Neuronal stem cell (in vitro differentiated cells): ENCODE measurements at regions not wholly inside any gene's neighbourhood (a gene's known extent, or its start where the extent isn't known, plus 50 kb on each side); places are given as distances from the start of the nearest gene placed in this dataset.
"Not testable (repeated sequence)": the region's sequence is repeated elsewhere in the genome, so short reads cannot be mapped to it uniquely, and the experiment has no call there.

Source experiments
- DNase-seq: peaks from one replicate; pipeline ENCODE4 v3.0.0-alpha.2; 2013; ENCODE audit warnings: low spot score
- H2AFZ ChIP-seq: one replicate; pipeline ENCODE4 v1.6.1; 2013; ENCODE audit warnings: mild to moderate bottlenecking, low read length, inconsistent platforms
- H2AK5ac ChIP-seq: 2 replicates; pipeline ENCODE4 v1.6.1; 2013; ENCODE audit warnings: low read depth, mild to moderate bottlenecking, inconsistent platforms, low read length, moderate library complexity, mixed read lengths
- H2BK120ac ChIP-seq: 2 replicates; pipeline ENCODE4 v1.6.1; 2013; ENCODE audit warnings: low read depth, mild to moderate bottlenecking, inconsistent platforms, low read length, moderate library complexity, mixed read lengths
- H2BK12ac ChIP-seq: one replicate; pipeline ENCODE4 v1.6.1; 2013; ENCODE audit warnings: low read length, inconsistent platforms
- H2BK15ac ChIP-seq: 2 replicates; pipeline ENCODE4 v1.6.1; 2013; ENCODE audit warnings: mild to moderate bottlenecking, low read length, inconsistent platforms, mixed read lengths
- H2BK5ac ChIP-seq: one replicate; pipeline ENCODE4 v1.6.1; 2013; ENCODE audit warnings: inconsistent platforms, mild to moderate bottlenecking, low read length, moderate library complexity
- H3K14ac ChIP-seq: one replicate; pipeline ENCODE4 v1.6.1; 2013; ENCODE audit warnings: low read length, inconsistent platforms
- H3K18ac ChIP-seq: 2 replicates; pipeline ENCODE4 v1.6.1; 2013; ENCODE audit warnings: low read length, inconsistent platforms
- H3K23ac ChIP-seq: 2 replicates; pipeline ENCODE4 v1.6.1; 2013; ENCODE audit warnings: low read depth, mild to moderate bottlenecking, mixed read lengths, low read length, inconsistent platforms; ENCODE audit not compliant: poor library complexity
- H3K27ac ChIP-seq: replicated peaks from 3 replicates; pipeline ENCODE4 v1.5.1; 2013; ENCODE audit warnings: low read length, inconsistent platforms
- H3K27me3 ChIP-seq, 3 experiments: 2 replicates each; pipeline ENCODE4 v1.6.1; 2013; ENCODE audit warnings: low read length in 3 of 3, mild to moderate bottlenecking in 2 of 3, inconsistent platforms in 1 of 3, low read depth in 1 of 3, mixed read lengths in 1 of 3, moderate library complexity in 1 of 3; ENCODE audit not compliant: control insufficient read depth in 3 of 3, insufficient read depth in 3 of 3
- H3K36me3 ChIP-seq, 2 donors: replicated peaks in 1 of 2; 2 replicates each; pipeline ENCODE4 v1.6.1; 2013; ENCODE audit warnings: low read length in 2 of 2; ENCODE audit not compliant: control insufficient read depth in 2 of 2, insufficient read depth in 2 of 2
- H3K4ac ChIP-seq: 2 replicates; pipeline ENCODE4 v1.6.1; 2013; ENCODE audit warnings: inconsistent platforms, mild to moderate bottlenecking, low read length, moderate library complexity
- H3K4me1 ChIP-seq, 2 donors: 1 replicate in 1 of 2; 2 replicates in 1 of 2; pipeline ENCODE4 v1.6.1; 2013; ENCODE audit warnings: low read length in 2 of 2, low read depth in 1 of 2; ENCODE audit not compliant: control insufficient read depth in 2 of 2, insufficient read depth in 1 of 2
- H3K4me2 ChIP-seq: one replicate; pipeline ENCODE4 v1.6.1; 2013; ENCODE audit warnings: mild to moderate bottlenecking, low read length, inconsistent platforms; ENCODE audit not compliant: insufficient read depth, poor library complexity, severe bottlenecking
- H3K4me3 ChIP-seq, 2 donors: 2 replicates each; pipeline ENCODE4 v1.5.1; 2013; ENCODE audit warnings: low read length in 2 of 2, mild to moderate bottlenecking in 2 of 2, inconsistent platforms in 1 of 2, moderate library complexity in 1 of 2
- H3K79me1 ChIP-seq: one replicate; pipeline ENCODE4 v1.6.1; 2013; ENCODE audit warnings: low read depth, mild to moderate bottlenecking, inconsistent platforms, low read length, moderate library complexity
- H3K9ac ChIP-seq: one replicate; pipeline ENCODE4 v1.6.1; 2013; ENCODE audit warnings: mild to moderate bottlenecking, low read depth, low read length, inconsistent platforms; ENCODE audit not compliant: poor library complexity
- H3K9me3 ChIP-seq, 2 donors: replicated peaks in 1 of 2; 2 replicates each; pipeline versions ENCODE3 to v1.6.1; 2013; ENCODE audit warnings: low read length in 2 of 2, mild to moderate bottlenecking in 2 of 2, inconsistent platforms in 1 of 2, low read depth in 1 of 2, mixed read lengths in 1 of 2, moderate library complexity in 1 of 2; ENCODE audit not compliant: control insufficient read depth in 2 of 2, insufficient read depth in 1 of 2
- H4K8ac ChIP-seq: one replicate; pipeline ENCODE4 v1.6.1; 2013; ENCODE audit warnings: low read depth, mild to moderate bottlenecking, inconsistent platforms, low read length, moderate library complexity
- H4K91ac ChIP-seq: one replicate; pipeline ENCODE4 v1.6.1; 2013; ENCODE audit warnings: low read length, low read depth, mild to moderate bottlenecking, inconsistent platforms; ENCODE audit not compliant: poor library complexity
- WGBS, 2 donors: extraction: QIAGEN DNeasy Blood & Tissue Kit; methylation state at CpG; one replicate each; pipeline ENCODE4 v1.1.7; 2013; ENCODE audit warnings: missing lambda C conversion rate in 2 of 2, mixed read lengths in 1 of 2; ENCODE audit not compliant: insufficient read length in 2 of 2, insufficient replicate concordance in 1 of 2; ENCODE audit errors: extremely low coverage in 2 of 2; 5-methylcytosine and 5-hydroxymethylcytosine counted together

- H3K18ac ChIP-seq, H3K79me1 ChIP-seq, H3K23ac ChIP-seq, H2AFZ ChIP-seq, H3K4me3 ChIP-seq, H3K9ac ChIP-seq, H3K14ac ChIP-seq, H2BK15ac ChIP-seq, H3K9me3 ChIP-seq, H2BK12ac ChIP-seq, H3K4me2 ChIP-seq, DNase-seq, H3K4me1 ChIP-seq, H4K91ac ChIP-seq, H3K4ac ChIP-seq, H2BK120ac ChIP-seq, H2AK5ac ChIP-seq, H2BK5ac ChIP-seq, H3K36me3 ChIP-seq, H4K8ac ChIP-seq, H3K27ac ChIP-seq: not testable (repeated sequence)
- H3K27me3 ChIP-seq: peaks cover 0 to 18% (median 0%) of the 10 kb centered on the region in 3 experiments
- WGBS, 2 donors: no CpG with 5 or more reads among the region's 4 CpGs
Observed at GRCh38 chr5:154640213-154640831, 114.9 kb upstream of the LARP1 start.

- H4K8ac ChIP-seq, H3K4me1 ChIP-seq, H2BK120ac ChIP-seq, DNase-seq, H3K4me3 ChIP-seq, H3K9me3 ChIP-seq, H3K23ac ChIP-seq, H2BK12ac ChIP-seq, H3K14ac ChIP-seq, H4K91ac ChIP-seq, H2BK5ac ChIP-seq, H3K79me1 ChIP-seq, H3K4ac ChIP-seq, H3K27ac ChIP-seq, H2AFZ ChIP-seq, H3K18ac ChIP-seq, H3K36me3 ChIP-seq, H2AK5ac ChIP-seq, H2BK15ac ChIP-seq, H3K4me2 ChIP-seq, H3K9ac ChIP-seq: not testable (repeated sequence)
- peaks cover 0 to 18% (median 0%) of the 10 kb centered on the region in 3 experiments for H3K27me3 ChIP-seq
- no CpG with 5 or more reads among the region's 7 CpGs for WGBS, 2 donors
Observed at GRCh38 chr5:154636786-154637185, 118.4 kb upstream of the LARP1 start.

GRCh38 chr5:154636271-154636670 lies 118.9 kb upstream of the LARP1 start:
- H2BK12ac ChIP-seq, H3K27ac ChIP-seq, H3K23ac ChIP-seq, H3K4ac ChIP-seq, H2AFZ ChIP-seq, H3K4me3 ChIP-seq, H3K36me3 ChIP-seq, H4K91ac ChIP-seq, H2AK5ac ChIP-seq, DNase-seq, H3K79me1 ChIP-seq, H3K18ac ChIP-seq, H4K8ac ChIP-seq, H2BK120ac ChIP-seq, H3K9me3 ChIP-seq, H3K9ac ChIP-seq, H3K14ac ChIP-seq, H2BK5ac ChIP-seq, H3K4me1 ChIP-seq, H3K4me2 ChIP-seq, H2BK15ac ChIP-seq: not testable (repeated sequence)
- WGBS, 2 donors: no CpG with 5 or more reads among the region's 12 CpGs
- peaks cover 0 to 18% (median 0%) of the 10 kb centered on the region in 3 experiments for H3K27me3 ChIP-seq

- not testable (repeated sequence) for H3K14ac ChIP-seq, H2AFZ ChIP-seq, H2BK120ac ChIP-seq, H3K4me1 ChIP-seq, H3K18ac ChIP-seq, H3K9me3 ChIP-seq, H2BK12ac ChIP-seq, H2BK15ac ChIP-seq, H3K4me2 ChIP-seq, H3K36me3 ChIP-seq, H3K4ac ChIP-seq, H4K91ac ChIP-seq, DNase-seq, H2BK5ac ChIP-seq, H3K23ac ChIP-seq, H2AK5ac ChIP-seq, H3K4me3 ChIP-seq, H4K8ac ChIP-seq, H3K9ac ChIP-seq, H3K27ac ChIP-seq, H3K79me1 ChIP-seq
- WGBS, 2 donors: no CpG with 5 or more reads among the region's 4 CpGs
- H3K27me3 ChIP-seq: peaks cover 0 to 22% (median 0%) of the 10 kb centered on the region in 3 experiments
Observed at GRCh38 chr5:154633744-154634143, 121.4 kb upstream of the LARP1 start.
